GM12892 (cell line): ENCODE measurements at regions not wholly inside any gene's neighbourhood (a gene's known extent, or its start where the extent isn't known, plus 50 kb on each side); places are given as distances from the start of the nearest gene placed in this dataset.

ENCODE experiments used
- POLR2A ChIP-seq: IDR thresholded peaks from 2 replicates; pipeline ENCODE4 v1.6.1; 2011; ENCODE audit warnings: low read depth, low read length, control low read depth
- TAF1 ChIP-seq: IDR thresholded peaks from 2 replicates; pipeline ENCODE4 v1.6.1; 2011; ENCODE audit warnings: low read depth, mild to moderate bottlenecking, control low read depth, low read length, borderline replicate concordance

GRCh38 chr6:113616701-113617274 lies 240.4 kb upstream of the MARCKS start:
- TF ChIP-seq TAF1, result no peak
- TF ChIP-seq POLR2A, result no peak
